Type B pancreatic cell (in vitro differentiated cells): ENCODE measurements at regions not wholly inside any gene's neighbourhood (a gene's known extent, or its start where the extent isn't known, plus 50 kb on each side); places are given as distances from the start of the nearest gene placed in this dataset.
"Not testable (repeated sequence)": the region's sequence is repeated elsewhere in the genome, so short reads cannot be mapped to it uniquely, and the experiment has no call there.

Experiments
- DNase-seq: peaks from one replicate; pipeline ENCODE4 v3.0.0; 2021; ENCODE audit warnings: mixed read lengths; ENCODE audit not compliant: unreplicated experiment; ENCODE audit errors: extremely low spot score
- H3K27ac Mint-ChIP-seq: 2 replicates; pipeline ENCODE4 v1.8.0; 2021; ENCODE audit warnings: mild to moderate bottlenecking, mixed read lengths
- H3K27me3 Mint-ChIP-seq: 2 replicates; pipeline ENCODE4 v1.8.0; 2021; ENCODE audit warnings: mixed read lengths
- H3K36me3 Mint-ChIP-seq: 2 replicates; pipeline ENCODE4 v1.8.0; 2021; ENCODE audit warnings: mixed read lengths
- H3K4me1 Mint-ChIP-seq: one replicate; pipeline ENCODE4 v1.8.0; 2021; ENCODE audit warnings: mixed read lengths; ENCODE audit not compliant: unreplicated experiment
- H3K4me3 Mint-ChIP-seq: 2 replicates; pipeline ENCODE4 v1.8.0; 2021; ENCODE audit warnings: mild to moderate bottlenecking, mixed read lengths
- H3K9me3 Mint-ChIP-seq: 2 replicates; pipeline ENCODE4 v1.8.0; 2021; ENCODE audit warnings: mixed read lengths
- TF ChIP-seq, protein P1 (sequence below): fragments of 200-600 bp; sonication (generic); conservative IDR thresholded peaks from 2 replicates; pipeline ENCODE4 v1.5.0; 2021; ENCODE audit warnings: antibody characterized with exemption, mild to moderate bottlenecking

DNA sequence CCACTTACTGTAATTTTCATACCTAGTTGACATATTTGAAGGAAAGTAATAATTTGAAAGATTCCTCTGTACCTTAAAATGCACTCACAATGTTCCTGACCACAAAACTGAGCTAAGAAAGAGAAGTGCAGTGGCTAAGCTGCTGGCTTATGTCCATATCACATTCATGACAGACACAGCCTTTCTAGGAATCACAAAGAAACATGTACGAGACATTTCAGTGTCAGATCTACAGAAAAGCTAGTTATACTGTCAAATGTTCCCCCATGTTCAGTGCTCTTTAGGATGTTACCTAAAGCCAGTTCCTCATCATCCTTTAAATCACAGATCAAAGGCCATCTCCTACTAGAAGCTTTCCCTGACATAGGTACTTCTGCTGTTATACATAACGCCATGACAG lies 142.2 kb upstream of the C11orf58 start:
- peaks cover 10% of the 10 kb centered on the region for H3K27me3 Mint-ChIP-seq
- no peak overlapping the region for H3K27ac Mint-ChIP-seq

DNA sequence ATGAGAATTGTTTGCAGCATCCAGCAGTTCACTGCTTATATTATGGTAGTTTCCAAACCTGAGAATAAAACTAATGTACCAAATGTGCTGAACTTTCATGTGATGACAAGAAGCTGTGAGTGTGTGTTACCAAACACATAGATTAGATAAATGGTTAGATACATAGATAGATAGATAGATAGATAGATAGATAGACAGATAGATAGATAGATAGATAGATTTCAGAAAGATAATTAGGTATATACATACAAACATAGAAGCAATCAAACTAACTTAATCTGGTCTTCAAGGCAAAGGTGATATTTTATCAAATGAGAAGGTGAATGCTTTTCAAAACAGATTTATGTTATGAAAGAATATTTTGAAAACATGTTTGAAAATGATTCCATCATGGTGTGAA lies 147.3 kb upstream of the C11orf58 start:
- H3K36me3 Mint-ChIP-seq: no peaks in the 10 kb centered on the region
- no peak for DNase-seq
- H3K4me3 Mint-ChIP-seq: no peak overlapping the region
- H3K27me3 Mint-ChIP-seq: no peaks in the 10 kb centered on the region
- no peak overlapping the region for H3K27ac Mint-ChIP-seq
- no peaks in the 10 kb centered on the region for H3K4me1 Mint-ChIP-seq
- H3K9me3 Mint-ChIP-seq: no peaks in the 10 kb centered on the region
- TF ChIP-seq, protein P1, sequence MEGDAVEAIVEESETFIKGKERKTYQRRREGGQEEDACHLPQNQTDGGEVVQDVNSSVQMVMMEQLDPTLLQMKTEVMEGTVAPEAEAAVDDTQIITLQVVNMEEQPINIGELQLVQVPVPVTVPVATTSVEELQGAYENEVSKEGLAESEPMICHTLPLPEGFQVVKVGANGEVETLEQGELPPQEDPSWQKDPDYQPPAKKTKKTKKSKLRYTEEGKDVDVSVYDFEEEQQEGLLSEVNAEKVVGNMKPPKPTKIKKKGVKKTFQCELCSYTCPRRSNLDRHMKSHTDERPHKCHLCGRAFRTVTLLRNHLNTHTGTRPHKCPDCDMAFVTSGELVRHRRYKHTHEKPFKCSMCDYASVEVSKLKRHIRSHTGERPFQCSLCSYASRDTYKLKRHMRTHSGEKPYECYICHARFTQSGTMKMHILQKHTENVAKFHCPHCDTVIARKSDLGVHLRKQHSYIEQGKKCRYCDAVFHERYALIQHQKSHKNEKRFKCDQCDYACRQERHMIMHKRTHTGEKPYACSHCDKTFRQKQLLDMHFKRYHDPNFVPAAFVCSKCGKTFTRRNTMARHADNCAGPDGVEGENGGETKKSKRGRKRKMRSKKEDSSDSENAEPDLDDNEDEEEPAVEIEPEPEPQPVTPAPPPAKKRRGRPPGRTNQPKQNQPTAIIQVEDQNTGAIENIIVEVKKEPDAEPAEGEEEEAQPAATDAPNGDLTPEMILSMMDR: no peak

More for the DNA sequence above, 142.2 kb upstream of the C11orf58 start:
- H3K4me1 Mint-ChIP-seq: no peaks in the 10 kb centered on the region
- H3K36me3 Mint-ChIP-seq: no peaks in the 10 kb centered on the region
- TF ChIP-seq, protein P1: no peak
- DNase-seq: no peak
- no peak overlapping the region for H3K4me3 Mint-ChIP-seq
- no peaks in the 10 kb centered on the region for H3K9me3 Mint-ChIP-seq

DNA sequence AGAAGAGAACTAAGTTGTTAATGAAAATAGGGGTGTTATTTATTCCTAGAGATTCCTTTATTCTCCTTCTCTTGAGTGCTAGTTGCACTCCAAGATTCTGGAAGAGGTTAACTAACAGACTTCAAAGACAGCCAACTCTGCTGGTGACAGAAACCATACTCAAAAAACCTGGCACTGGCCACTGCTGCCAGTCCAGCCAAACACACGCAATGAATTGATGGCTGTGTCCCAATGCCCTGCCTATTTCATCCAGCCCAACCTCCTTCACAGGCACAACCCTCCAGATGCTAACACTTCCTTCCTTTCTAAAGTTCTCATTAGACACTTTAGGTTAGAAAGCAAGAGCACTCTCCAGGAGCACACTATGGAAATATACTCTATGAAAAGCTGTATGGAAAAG lies 150.8 kb upstream of the C11orf58 start:
- H3K4me3 Mint-ChIP-seq: no peak overlapping the region
- no peak overlapping the region for H3K27ac Mint-ChIP-seq
- TF ChIP-seq, protein P1: no peak
- H3K27me3 Mint-ChIP-seq: no peaks in the 10 kb centered on the region
- no peaks in the 10 kb centered on the region for H3K4me1 Mint-ChIP-seq
- no peaks in the 10 kb centered on the region for H3K36me3 Mint-ChIP-seq
- DNase-seq: no peak
- no peaks in the 10 kb centered on the region for H3K9me3 Mint-ChIP-seq

DNA sequence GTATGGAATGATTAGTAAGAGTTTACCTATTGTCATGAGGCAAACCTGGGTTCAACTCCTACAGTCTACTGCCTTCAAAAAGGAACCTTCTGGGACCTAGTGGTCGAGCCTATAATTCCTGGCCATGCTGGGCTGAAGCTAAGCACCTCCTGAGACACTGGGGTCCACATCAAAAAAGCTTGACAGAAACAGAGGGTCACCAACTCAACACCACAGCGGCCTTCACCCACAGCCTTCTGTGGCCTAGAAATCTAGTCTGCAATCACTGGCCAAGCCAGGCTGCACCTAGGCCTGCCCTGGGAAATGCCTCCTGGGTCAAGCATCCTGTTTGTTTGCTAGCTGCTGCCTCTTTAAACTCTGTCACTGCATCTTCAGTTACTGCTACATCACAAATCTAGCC lies 153.9 kb upstream of the C11orf58 start:
- no peak overlapping the region for H3K27ac Mint-ChIP-seq
- no peaks in the 10 kb centered on the region for H3K4me1 Mint-ChIP-seq
- H3K9me3 Mint-ChIP-seq: no peaks in the 10 kb centered on the region
- no peak overlapping the region for H3K4me3 Mint-ChIP-seq
- no peaks in the 10 kb centered on the region for H3K27me3 Mint-ChIP-seq
- TF ChIP-seq, protein P1: no peak
- H3K36me3 Mint-ChIP-seq: no peaks in the 10 kb centered on the region
- DNase-seq: no peak

DNA sequence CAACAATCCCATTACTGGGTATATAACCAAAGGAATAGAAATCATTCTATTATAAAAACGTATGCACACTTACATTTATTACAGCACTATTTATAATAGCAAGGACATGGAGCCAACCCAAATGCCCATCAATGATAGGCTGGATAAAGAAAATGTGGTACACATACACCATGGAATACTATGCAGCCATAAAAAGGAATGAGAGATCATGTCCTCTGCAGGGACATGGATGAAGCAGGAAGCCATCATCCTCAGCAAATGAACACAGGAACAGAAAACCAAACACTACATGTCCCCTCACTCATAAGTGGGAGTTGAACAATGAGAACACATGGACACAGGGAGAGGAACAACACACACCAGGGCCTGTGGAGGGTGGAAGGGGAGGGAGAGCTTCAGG lies 157.4 kb upstream of the C11orf58 start:
- H3K27ac Mint-ChIP-seq, H3K9me3 Mint-ChIP-seq, H3K36me3 Mint-ChIP-seq, H3K27me3 Mint-ChIP-seq, H3K4me3 Mint-ChIP-seq, DNase-seq, H3K4me1 Mint-ChIP-seq: not testable (repeated sequence)

DNA sequence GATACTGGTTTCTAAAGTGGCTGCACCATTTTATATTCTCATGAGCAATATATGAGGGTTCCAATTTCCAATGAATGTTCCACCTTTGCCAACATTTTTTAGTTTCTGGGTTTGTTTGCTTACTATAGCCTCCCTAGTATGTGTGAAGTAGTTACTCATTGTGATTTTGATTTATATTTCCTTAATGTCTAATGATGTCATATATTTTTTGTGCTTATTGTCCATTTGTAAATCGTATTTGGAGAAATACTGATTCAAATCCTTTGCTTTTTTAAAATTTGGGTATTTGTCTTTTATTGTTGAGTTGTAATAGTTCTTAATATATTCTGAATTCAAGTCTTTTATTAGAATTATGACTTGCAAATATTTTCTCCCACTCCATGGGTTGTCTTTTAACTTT lies 161.0 kb upstream of the C11orf58 start:
- Mint-ChIP-seq H3K27me3 (no peaks in the 10 kb centered on the region), H3K27ac (no peak overlapping the region), H3K4me3 (no peak overlapping the region), H3K9me3 (no peaks in the 10 kb centered on the region), H3K36me3 (no peaks in the 10 kb centered on the region), H3K4me1 (peaks cover 2% of the 10 kb centered on the region)
- no peak for DNase-seq
- TF ChIP-seq, protein P1: no peak

DNA sequence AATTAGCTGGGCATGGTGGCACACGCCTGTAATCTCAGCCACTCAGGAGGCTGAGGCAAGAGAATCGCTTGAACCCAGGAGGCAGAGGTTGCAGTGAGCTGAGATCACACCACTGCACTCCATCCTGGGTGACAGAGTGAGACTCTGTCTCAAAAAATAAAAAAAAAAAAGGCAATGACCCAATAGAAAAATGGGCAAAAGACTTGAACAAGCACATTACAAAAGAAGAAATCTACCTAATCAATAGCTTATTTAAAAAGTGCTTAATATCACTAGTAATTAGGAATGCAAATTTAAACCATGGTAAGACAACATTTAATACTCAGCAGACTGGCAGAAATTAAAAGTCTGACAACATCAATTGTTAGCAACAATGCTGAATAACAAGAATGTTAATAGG lies 163.6 kb upstream of the C11orf58 start:
- H3K9me3 Mint-ChIP-seq, H3K4me1 Mint-ChIP-seq, DNase-seq, H3K27me3 Mint-ChIP-seq, H3K27ac Mint-ChIP-seq, H3K36me3 Mint-ChIP-seq, H3K4me3 Mint-ChIP-seq: not testable (repeated sequence)
